C4-2B (cell line): ENCODE measurements at regions not wholly inside any gene's neighbourhood (a gene's known extent, or its start where the extent isn't known, plus 50 kb on each side); places are given as distances from the start of the nearest gene placed in this dataset.

ENCODE experiments used
- H3K27ac ChIP-seq: fragments of 450-650 bp; 2 replicates; pipeline ENCODE4 v1.5.1; 2017
- CTCF ChIP-seq: fragments of 450-650 bp; conservative IDR thresholded peaks from 2 replicates; pipeline ENCODE4 v1.5.1; 2017; ENCODE audit warnings: mild to moderate bottlenecking
- ZFX ChIP-seq: fragments of 450-650 bp; IDR thresholded peaks from 2 replicates; pipeline ENCODE4 v1.6.1; 2017

GRCh38 chr10:120656107-120656506 is 195.1 kb upstream of the WDR11 start:
- H3K27ac ChIP-seq, result no peak overlapping the region
- TF ChIP-seq CTCF (no peak), ZFX (no peak)

GRCh38 chr10:120657371-120657770 is 193.8 kb upstream of the WDR11 start:
- H3K27ac ChIP-seq, result no peak overlapping the region
- TF ChIP-seq ZFX, result no peak
- TF ChIP-seq CTCF, result no peak

GRCh38 chr10:120658943-120659885 is 191.9 kb upstream of the WDR11 start:
- H3K27ac ChIP-seq, result no peak overlapping the region
- no peak for TF ChIP-seq ZFX
- no peak for TF ChIP-seq CTCF

- TF ChIP-seq ZFX (no peak), CTCF (no peak)
- no peak overlapping the region for H3K27ac ChIP-seq
Observed at GRCh38 chr10:120666308-120666707, 184.9 kb upstream of the WDR11 start.

- H3K27ac ChIP-seq, result no peak overlapping the region
- no peak for TF ChIP-seq CTCF
- no peak for TF ChIP-seq ZFX
Observed at GRCh38 chr10:120667276-120667675, 183.9 kb upstream of the WDR11 start.

GRCh38 chr10:120671491-120671890 is 179.7 kb upstream of the WDR11 start:
- no peak overlapping the region for H3K27ac ChIP-seq
- TF ChIP-seq ZFX, result no peak
- no peak for TF ChIP-seq CTCF

GRCh38 chr10:120683454-120683853 is 167.7 kb upstream of the WDR11 start:
- TF ChIP-seq CTCF (no peak), ZFX (no peak)
- H3K27ac ChIP-seq, result no peak overlapping the region
